Stimulated activated CD8-positive, alpha-beta memory T cell treated with anti-CD3 and anti-CD28 coated beads, Interleukin-7, amount 100 ng/mL, for 48 hours (primary cell): ENCODE measurements at regions not wholly inside any gene's neighbourhood (a gene's known extent, or its start where the extent isn't known, plus 50 kb on each side); places are given as distances from the start of the nearest gene placed in this dataset.

Experiments
- DNase-seq, 2 donors: peaks; one replicate each; pipeline ENCODE4 v3.0.0-alpha.2; 2020; ENCODE audit warnings: low read depth in 1 of 2; ENCODE audit errors: extremely low read depth in 1 of 2

DNA sequence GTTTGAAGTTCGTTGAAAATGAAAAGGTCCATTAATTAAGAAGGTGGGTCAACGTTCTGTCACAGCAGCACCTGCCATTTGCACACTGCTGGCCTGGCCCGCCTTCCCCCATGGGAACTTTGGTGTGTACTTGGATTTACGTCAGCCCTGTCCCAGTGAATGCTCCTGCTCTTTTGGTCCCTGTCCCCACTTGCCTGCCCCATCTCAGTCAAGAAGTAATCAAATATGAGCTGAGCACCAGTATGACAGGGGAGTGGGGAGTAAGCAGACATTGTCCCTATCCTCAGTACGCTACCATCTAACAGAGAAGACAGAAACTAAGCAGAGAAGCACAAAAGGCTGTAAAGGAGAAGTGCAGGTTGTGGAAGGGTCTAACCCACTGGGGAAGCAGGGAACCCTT lies 65.1 kb downstream of the SLC4A3 start:
- no peak for DNase-seq

DNA sequence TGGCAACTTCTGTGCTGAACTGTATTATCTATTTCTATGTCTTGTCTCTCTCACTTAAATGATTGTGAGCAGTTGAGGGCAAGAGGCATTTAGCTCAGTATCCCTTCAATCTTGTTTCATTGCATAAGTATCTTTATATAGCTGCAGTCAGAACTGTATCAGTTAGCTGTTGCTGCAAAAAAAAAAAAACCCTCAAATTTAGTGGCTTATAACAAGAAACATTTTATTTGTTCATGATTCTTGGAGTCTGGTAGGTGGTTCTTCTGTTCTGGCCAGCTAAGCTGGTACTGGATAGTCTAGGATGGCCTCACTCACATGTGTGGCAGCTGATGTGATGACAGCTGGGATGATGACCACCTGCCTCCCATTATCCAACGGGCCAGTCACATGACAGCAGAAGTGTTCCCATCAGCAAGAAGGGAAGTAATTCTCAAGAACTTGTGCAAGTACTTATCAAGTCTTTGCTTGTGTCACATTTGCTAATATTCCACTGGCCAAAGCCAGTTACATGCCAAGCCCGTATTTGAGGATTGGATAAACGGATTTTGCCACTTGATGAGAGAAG lies 67.8 kb downstream of the SLC4A3 start:
- no peak for DNase-seq

DNA sequence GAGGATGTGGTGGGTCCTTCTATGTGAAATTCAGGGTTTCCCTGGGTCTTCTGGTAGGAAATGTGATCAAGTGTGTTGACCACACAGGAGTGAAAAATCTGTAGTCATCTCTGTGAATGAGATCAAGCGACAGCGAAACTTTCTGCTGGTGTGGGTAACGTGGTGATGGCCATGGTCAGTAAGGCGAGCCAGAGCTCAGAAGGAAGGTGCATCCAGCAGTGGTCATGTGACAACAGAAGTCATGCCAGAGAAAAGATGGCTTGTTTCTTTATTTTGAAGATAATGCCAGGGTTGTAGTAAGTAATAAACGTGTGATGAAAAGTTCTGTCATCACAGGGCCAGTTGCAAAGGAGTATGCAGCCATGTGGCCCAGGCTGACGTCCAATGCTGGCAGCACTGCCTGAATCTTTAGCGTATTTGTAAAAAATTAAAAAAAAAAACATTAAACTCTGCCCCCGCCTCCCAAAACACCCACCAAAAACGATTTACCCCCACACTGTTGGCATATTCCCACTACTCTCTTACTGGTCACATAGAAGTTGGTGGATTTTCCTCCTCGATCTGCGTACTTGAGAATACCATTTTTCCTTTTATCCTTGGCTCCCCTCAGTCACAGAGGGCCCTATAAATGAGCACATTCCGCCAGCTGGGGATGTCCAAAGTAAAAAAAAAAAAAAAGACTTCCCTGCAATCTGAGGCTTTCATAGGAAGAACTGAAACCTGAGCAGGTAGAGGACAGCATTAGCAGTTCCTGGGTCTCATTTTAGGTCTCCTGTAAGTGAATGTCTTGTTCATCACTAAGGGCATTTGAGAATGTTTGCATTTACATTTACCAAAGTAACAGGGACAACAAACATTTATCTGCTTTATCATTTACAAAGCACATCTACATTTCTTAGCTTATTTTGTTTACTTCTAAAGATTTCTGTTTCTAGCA lies 70.6 kb downstream of the SLC4A3 start:
- no peak for DNase-seq

GRCh38 chr2:219698748-219699439 lies 71.5 kb downstream of the SLC4A3 start:
- no peak for DNase-seq

DNA sequence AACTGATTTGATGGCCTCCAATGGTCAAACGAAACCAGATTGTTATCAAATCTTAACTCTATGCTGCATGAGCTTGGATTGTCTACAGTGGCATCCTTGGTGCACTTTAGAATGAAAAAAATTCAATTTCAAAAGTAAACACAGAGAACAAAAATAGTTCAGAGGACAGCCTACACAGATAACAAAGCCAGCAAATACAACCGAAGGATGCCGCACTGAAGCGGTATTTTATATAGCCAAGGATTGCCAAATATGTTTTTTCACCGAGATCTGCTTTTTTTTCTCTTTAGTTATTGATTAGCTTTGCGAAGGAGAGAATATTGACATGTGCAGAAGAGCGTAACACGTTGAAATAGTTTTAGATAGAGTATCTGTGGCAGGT lies 72.0 kb downstream of the SLC4A3 start:
- DNase-seq, result no peak

DNA sequence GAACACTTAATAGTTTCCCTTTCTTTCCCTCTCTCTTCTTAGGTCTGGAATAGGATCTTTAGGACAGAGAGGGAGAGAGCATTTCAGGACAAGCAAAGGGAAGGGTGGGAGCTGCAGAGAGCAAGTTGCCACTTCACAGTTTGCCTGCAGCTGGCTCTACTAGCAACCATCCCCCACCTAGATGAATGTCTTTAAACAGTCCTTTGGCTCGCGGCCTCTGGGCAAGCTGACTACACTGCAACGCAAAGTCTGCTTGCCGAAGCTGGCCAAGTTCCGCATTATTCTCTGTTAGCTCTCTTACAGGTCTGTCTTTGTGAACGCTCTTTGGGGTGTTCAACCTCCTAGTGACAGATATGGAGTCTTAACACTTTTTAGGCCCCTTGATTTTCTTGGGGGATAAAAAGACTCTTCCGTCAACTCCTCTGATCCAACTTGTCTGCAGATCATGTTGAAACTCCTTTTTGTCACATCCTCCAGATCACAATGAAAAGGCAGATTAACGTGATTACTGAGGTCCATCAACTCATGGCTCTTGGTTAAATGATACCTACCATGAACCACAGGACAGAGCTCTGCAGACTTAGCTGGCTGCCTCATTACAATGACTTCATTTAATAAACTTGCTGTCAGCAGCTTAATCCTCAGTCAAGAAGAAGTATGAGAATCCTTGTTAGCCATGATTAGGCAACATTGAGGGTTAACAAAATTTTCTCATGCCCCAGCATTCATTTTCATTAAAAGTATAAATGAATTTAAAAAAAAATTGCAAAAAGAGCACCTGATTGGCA lies 74.6 kb downstream of the SLC4A3 start:
- DNase-seq, result no peak

DNA sequence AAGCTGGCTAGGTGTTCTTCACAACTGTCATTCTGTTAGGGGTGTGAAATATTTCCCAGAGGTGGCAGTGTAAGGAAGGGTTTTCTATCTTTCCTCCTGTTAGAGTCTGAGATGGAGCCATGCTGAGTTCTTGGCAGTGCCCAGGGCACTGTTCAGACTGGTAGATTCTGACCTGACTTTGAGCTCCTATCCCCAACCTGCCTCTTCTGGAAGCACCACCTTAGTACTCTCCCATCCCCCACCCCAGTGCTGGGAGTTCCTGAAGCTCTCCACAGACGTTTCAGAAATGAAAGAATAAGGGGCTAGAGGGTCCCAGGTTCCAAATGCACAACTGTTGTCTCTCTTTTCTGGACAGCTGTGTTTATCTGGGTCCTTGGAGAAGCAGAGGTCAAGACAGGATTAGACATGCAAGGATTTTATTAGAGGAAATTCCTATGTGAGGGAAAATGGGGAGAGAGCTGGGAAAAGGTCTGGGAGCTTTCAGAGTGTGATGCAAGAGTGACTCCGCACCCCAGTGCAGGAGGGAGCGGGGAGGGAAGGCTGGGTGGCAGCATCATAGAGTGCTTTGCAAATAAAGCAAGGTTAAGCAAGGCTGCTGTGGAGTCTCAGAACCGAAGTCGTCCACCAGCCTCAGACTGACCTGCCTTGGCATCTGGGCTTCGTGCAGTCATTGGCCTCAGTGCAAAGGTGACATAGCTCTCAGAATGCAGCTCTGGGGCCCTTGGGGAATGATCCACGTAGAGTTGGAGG lies 75.5 kb downstream of the SLC4A3 start:
- no peak for DNase-seq

DNA sequence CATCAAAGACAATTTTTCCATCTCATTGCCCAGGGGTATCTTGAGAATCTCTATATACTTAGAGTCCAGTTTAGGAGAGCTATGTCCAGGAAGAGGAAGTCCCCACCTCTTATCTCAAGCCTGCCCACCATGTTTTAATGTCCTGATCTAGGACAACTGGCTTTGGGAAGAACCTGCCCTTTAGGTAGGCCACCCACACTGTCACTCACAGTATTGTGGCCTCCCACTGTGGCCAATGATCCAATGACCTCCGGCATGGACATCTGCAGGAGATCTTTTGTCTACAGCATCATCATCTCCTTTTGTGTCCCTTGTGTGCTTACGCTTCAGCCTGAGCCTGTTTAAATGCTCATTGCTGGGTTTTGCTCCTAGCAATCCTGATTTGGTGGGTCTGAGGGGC lies 77.4 kb downstream of the SLC4A3 start:
- no peak for DNase-seq

DNA sequence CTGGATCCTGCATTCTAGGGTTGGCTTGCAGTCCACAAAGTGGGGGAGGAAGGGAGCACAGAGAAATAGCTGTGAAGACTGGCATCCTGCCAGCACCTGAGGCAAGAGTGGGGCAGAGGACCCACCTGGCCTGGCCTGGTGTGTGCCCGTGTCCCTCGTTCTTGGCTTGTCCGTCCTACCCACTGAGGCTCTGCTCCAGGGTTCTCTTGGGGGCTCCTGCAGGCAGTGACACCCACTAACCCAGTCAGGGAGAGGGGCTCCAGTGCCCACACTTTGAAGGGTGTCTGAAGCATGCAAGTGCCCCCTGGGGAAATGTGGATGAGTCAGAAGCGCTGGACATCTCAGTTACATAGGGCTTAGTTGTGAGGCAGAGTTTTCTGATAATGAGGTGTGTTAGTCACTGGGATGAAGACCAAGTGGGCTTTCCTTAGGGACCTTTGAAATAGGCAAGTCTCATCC lies 79.4 kb downstream of the SLC4A3 start:
- DNase-seq, result no peak

DNA sequence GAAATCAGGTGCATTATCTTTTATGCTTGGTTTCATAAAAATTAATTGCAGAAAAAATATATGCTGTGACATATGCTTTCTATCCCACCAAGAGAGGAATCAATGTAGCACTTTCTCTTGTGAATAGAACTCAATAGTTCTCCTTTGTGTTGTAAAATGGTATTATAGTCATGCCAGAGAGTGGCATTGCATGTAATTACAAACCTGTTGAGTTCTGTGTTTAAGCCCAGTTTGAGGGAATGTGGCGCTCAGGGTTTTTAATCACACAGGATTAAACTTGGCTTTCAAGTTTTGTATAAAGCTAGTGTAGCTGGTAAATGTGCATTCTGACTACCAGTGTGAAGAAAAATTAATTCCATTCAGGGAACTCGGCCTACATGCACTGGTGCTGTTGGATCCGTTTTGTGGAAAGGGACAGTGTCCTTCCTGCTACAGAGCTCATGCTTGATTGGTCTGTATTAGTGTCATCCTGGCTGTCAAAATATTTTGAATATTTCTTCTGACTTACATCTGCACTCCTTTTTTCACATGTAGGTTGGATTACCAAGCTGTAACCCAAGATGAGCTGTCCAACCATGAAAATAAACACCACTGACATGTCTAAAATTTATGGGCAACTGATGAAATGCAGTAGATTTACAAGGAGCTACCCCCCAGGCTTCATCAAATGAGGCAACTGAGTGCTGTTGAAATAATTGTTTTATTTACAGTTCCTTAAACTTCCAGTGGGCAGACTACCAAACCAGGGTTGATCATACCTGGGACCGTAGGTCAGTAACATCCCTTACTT lies 80.3 kb downstream of the SLC4A3 start:
- no peak for DNase-seq

GRCh38 chr2:219709331-219709761 lies 81.9 kb downstream of the SLC4A3 start:
- no peak for DNase-seq

DNA sequence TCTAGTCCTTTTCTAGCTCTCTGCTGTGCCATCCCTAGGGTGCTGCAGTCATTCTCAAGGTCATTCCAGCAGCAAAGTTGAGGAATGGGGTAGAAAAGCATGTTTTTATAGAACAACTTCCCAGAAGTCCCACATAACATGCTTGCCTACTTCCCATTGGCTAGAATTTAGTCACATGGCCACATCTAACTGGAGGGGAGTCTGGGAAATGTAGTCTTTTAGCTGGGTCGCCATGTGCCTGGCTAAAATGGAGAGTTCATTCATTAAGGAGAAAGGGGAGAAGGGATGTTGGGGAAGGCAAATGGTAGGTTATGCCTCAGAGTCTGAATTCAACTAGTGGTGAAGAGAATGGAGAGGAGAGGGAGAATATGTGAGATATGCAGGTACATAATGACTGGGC lies 85.7 kb downstream of the SLC4A3 start:
- DNase-seq, result no peak

DNA sequence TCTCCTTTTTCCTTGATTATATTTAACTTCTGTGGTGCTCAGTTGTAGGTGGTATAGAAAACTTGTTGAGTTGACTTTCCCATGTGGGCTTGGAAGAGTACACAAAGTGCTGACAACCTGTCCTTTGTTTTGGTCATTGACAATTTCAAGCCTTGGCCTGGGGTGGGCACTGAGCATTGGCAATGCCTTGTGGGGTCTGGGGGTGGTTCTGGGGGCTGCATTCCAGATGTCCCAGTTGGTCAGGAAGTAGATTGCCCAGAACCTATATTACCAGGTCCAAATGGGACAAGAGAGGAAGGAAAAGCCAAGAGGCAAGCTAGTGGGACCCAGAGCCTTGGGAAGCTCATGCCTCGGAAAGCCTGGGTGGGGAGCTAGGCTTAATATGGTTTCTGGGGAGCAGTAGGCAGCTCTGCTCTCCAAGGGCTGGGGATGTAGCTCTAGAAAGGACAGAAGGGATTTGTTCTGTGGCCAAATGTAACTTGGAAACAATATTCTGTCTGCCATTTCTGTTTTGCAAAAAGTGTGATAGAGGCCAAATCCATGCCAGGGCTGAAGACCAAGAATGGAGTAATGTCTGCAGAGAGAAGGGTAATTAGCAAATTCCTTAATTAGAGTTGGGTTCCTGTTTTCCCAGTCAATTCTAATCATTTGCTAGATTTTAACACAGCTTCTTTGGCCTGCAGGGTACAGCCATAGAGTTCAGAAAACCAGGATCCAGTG lies 87.4 kb downstream of the SLC4A3 start:
- no peak for DNase-seq

GRCh38 chr2:219718066-219718465 lies 90.6 kb downstream of the SLC4A3 start:
- no peak for DNase-seq

DNA sequence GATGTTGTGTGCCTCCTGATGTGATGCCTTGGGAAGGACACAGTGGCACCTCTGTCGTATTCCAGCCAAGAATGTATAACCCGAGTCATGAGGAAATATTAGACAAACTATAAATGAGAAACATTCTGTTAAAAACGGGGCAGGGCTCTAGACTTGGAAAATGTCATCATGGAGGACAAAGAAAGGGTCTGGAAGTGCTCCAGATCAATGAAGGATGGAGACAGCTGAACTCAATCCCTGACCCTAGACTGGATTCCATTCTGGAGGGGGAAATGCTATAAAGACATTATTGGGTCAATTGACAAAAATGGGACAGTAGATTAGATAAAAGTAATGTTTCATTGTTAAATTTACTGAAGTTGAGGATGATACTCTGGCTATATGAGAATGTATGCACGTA lies 92.1 kb downstream of the SLC4A3 start:
- no peak for DNase-seq

- no peak for DNase-seq
These were observed 93.5 kb downstream of the SLC4A3 start for GRCh38 chr2:219720956-219721355.

GRCh38 chr2:219722276-219722879 lies 94.9 kb downstream of the SLC4A3 start:
- no peak for DNase-seq

DNA sequence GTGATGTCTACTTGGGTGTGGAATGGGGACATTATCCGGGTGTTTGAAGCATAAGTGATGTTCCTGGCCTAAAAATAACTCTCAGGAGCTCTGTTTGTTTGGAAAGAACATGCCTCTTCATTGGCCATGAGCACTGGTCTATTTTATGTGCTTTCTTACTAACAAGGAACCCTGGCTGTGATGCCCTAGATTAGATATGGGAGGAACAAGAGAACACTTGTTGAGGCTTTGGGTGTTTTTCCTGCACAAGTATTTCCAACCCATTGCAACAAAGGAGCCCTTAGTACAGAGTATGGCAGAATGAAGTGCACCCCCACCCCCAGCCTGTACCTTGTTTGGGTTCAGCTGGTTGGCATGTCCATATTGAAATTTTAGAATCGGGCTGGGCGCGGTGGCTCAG lies 95.9 kb downstream of the SLC4A3 start:
- no peak for DNase-seq
